ENCODE measurements at regions not wholly inside any gene's neighbourhood (a gene's known extent, or its start where the extent isn't known, plus 50 kb on each side); places are given as distances from the start of the nearest gene placed in this dataset.

- TF ChIP-seq POLR2A (IDR thresholded peaks at IDR 0.05; ENCODE audit: low read length) (no peak), GATA1 (IDR thresholded peaks at IDR 0.05; ENCODE audit: low read depth, low read length) (no peak)
Measured at GRCh38 chr2:241925277-241925676, 55.7 kb downstream of the RTP5 start.

Measured in erythroblast (primary cell).